ENCODE measurements at regions not wholly inside any gene's neighbourhood (a gene's known extent, or its start where the extent isn't known, plus 50 kb on each side); places are given as distances from the start of the nearest gene placed in this dataset.

GRCh38 chr15:52844823-52845222, 54.7 kb upstream of the ONECUT1 start:
- TF ChIP-seq, protein P1, sequence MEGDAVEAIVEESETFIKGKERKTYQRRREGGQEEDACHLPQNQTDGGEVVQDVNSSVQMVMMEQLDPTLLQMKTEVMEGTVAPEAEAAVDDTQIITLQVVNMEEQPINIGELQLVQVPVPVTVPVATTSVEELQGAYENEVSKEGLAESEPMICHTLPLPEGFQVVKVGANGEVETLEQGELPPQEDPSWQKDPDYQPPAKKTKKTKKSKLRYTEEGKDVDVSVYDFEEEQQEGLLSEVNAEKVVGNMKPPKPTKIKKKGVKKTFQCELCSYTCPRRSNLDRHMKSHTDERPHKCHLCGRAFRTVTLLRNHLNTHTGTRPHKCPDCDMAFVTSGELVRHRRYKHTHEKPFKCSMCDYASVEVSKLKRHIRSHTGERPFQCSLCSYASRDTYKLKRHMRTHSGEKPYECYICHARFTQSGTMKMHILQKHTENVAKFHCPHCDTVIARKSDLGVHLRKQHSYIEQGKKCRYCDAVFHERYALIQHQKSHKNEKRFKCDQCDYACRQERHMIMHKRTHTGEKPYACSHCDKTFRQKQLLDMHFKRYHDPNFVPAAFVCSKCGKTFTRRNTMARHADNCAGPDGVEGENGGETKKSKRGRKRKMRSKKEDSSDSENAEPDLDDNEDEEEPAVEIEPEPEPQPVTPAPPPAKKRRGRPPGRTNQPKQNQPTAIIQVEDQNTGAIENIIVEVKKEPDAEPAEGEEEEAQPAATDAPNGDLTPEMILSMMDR (IDR thresholded peaks at IDR 0.05), result no peak
- TF ChIP-seq POLR2A (IDR thresholded peaks at IDR 0.05), result no peak
